ENCODE measurements at regions not wholly inside any gene's neighbourhood (a gene's known extent, or its start where the extent isn't known, plus 50 kb on each side); places are given as distances from the start of the nearest gene placed in this dataset.

DNA sequence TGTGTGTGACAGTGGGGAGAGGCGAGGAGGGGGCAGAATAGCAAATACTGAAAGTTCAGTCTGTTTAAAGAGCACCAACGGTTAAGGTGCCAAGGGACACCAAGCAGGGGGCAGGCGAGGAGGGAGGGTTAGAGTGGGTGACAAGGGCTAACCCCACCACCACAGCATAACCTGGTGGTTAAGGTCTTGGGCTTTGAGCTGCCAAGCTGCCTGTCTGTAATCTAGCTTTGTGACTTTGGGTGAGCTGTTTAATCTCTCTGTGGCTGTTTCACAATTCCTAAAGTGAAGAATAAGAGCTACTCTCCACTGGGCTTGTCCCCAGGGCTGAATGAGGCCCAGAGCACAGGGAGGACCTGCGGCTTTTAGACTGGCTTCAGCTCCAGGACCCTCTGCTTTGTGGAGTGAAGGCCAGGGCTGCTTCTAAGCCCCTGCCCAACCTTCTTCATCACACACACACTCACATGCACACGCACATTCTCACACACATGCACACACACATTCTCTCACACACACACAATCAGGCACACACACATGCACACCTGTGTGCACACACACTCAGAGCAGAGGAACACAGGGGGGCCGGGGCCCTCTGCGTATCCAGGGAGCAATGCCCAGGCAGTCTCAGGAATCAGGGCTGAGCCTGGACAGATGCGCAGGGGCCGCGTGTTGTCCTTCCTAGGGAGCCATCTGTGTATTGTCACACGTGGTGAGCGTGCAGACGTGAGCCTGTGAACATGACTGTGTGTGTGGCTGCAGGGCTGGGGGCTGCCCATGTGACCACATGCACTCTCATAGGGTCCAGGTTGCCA lies 101.6 kb upstream of the TARDBP start:
- TF ChIP-seq, protein P1, sequence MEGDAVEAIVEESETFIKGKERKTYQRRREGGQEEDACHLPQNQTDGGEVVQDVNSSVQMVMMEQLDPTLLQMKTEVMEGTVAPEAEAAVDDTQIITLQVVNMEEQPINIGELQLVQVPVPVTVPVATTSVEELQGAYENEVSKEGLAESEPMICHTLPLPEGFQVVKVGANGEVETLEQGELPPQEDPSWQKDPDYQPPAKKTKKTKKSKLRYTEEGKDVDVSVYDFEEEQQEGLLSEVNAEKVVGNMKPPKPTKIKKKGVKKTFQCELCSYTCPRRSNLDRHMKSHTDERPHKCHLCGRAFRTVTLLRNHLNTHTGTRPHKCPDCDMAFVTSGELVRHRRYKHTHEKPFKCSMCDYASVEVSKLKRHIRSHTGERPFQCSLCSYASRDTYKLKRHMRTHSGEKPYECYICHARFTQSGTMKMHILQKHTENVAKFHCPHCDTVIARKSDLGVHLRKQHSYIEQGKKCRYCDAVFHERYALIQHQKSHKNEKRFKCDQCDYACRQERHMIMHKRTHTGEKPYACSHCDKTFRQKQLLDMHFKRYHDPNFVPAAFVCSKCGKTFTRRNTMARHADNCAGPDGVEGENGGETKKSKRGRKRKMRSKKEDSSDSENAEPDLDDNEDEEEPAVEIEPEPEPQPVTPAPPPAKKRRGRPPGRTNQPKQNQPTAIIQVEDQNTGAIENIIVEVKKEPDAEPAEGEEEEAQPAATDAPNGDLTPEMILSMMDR (conservative IDR thresholded peaks at IDR 0.05), result no peak
- TF ChIP-seq ZFX (IDR thresholded peaks at IDR 0.05), result no peak

All from C4-2B (cell line).